HUES64 (cell line): ENCODE measurements at regions not wholly inside any gene's neighbourhood (a gene's known extent, or its start where the extent isn't known, plus 50 kb on each side); places are given as distances from the start of the nearest gene placed in this dataset.

Experiments used
- H3K27ac ChIP-seq: 2 replicates; pipeline ENCODE4 v1.7.0; 2013; ENCODE audit warnings: low read depth, low read length, inconsistent platforms
- H3K27me3 ChIP-seq: 2 replicates; pipeline ENCODE4 v1.6.1; 2013; ENCODE audit warnings: mild to moderate bottlenecking, low read length; ENCODE audit not compliant: insufficient read depth
- H3K36me3 ChIP-seq: 2 replicates; pipeline ENCODE4 v1.6.1; 2013; ENCODE audit warnings: mild to moderate bottlenecking, low read length; ENCODE audit not compliant: insufficient read depth
- H3K4me1 ChIP-seq: 2 replicates; pipeline ENCODE4 v1.6.1; 2013; ENCODE audit warnings: mild to moderate bottlenecking, low read length, moderate library complexity; ENCODE audit not compliant: insufficient read depth
- H3K4me3 ChIP-seq: 2 replicates; pipeline ENCODE4 v1.5.1; 2013; ENCODE audit warnings: mild to moderate bottlenecking, low read length, moderate library complexity
- H3K9ac ChIP-seq: 2 replicates; pipeline ENCODE4 v1.6.1; 2013; ENCODE audit warnings: mild to moderate bottlenecking, low read depth, low read length
- H3K9me3 ChIP-seq: 2 replicates; pipeline ENCODE4 v1.6.1; 2013; ENCODE audit warnings: low read depth, low read length; ENCODE audit not compliant: insufficient read depth
- WGBS: fragments of 150-250, 120-280 bp; methylation state at CpG from one replicate; pipeline ENCODE4 v1.1.7; 2013; ENCODE audit warnings: missing lambda C conversion rate; 5-methylcytosine and 5-hydroxymethylcytosine counted together

GRCh38 chr6:97677626-97678025 is 394.6 kb upstream of the MMS22L start:
- 100% methylated on average over 1 of the region's 2 CpGs for WGBS
- H3K4me1 ChIP-seq = no peaks in the 10 kb centered on the region
- no peak overlapping the region for H3K9ac ChIP-seq
- H3K27me3 ChIP-seq = no peaks in the 10 kb centered on the region
- H3K4me3 ChIP-seq = no peak overlapping the region
- H3K36me3 ChIP-seq = no peaks in the 10 kb centered on the region
- H3K9me3 ChIP-seq = no peaks in the 10 kb centered on the region
- H3K27ac ChIP-seq = no peak overlapping the region

GRCh38 chr6:97687916-97688315 is 404.9 kb upstream of the MMS22L start:
- H3K27me3 ChIP-seq = no peaks in the 10 kb centered on the region
- no peak overlapping the region for H3K9ac ChIP-seq
- no peak overlapping the region for H3K27ac ChIP-seq
- no peak overlapping the region for H3K4me3 ChIP-seq
- H3K36me3 ChIP-seq = no peaks in the 10 kb centered on the region
- H3K4me1 ChIP-seq = no peaks in the 10 kb centered on the region; the same call in 1 of the 2 replicates
- no peaks in the 10 kb centered on the region for H3K9me3 ChIP-seq
- 89% methylated on average over 2 of the region's 2 CpGs for WGBS

- 89% methylated on average over 5 of the region's 5 CpGs for WGBS
- no peaks in the 10 kb centered on the region for H3K36me3 ChIP-seq
Measured at GRCh38 chr6:97689078-97689754, 406.2 kb upstream of the MMS22L start.

GRCh38 chr6:97697456-97697855 is 414.4 kb upstream of the MMS22L start:
- no peaks in the 10 kb centered on the region for H3K27me3 ChIP-seq

More at GRCh38 chr6:97689078-97689754, 406.2 kb upstream of the MMS22L start:
- Histone ChIP-seq H3K9me3 (no peaks in the 10 kb centered on the region), H3K9ac (no peak overlapping the region), H3K27ac (no peak overlapping the region), H3K4me3 (no peak overlapping the region), H3K4me1 (no peaks in the 10 kb centered on the region; the same call in 1 of the 2 replicates), H3K27me3 (no peaks in the 10 kb centered on the region)

GRCh38 chr6:97701801-97702200 is 418.8 kb upstream of the MMS22L start:
- Histone ChIP-seq H3K9ac (no peak overlapping the region), H3K27ac (no peak overlapping the region), H3K27me3 (no peaks in the 10 kb centered on the region), H3K4me1 (0 out of 2 replicates have a peak, but pooled peaks cover 5% of the 10 kb centered on the region), H3K9me3 (no peaks in the 10 kb centered on the region), H3K36me3 (no peaks in the 10 kb centered on the region), H3K4me3 (no peak overlapping the region)
- 94% methylated on average over 1 of the region's 2 CpGs for WGBS

More at GRCh38 chr6:97697456-97697855, 414.4 kb upstream of the MMS22L start:
- Histone ChIP-seq H3K4me3 (no peak overlapping the region), H3K27ac (no peak overlapping the region), H3K4me1 (no peaks in the 10 kb centered on the region), H3K9me3 (no peaks in the 10 kb centered on the region), H3K36me3 (no peaks in the 10 kb centered on the region), H3K9ac (no peak overlapping the region)

- H3K9me3 ChIP-seq = no peaks in the 10 kb centered on the region
- no peak overlapping the region for H3K9ac ChIP-seq
- H3K4me1 ChIP-seq = 0 out of 2 replicates have a peak, but pooled peaks cover 5% of the 10 kb centered on the region
- no peaks in the 10 kb centered on the region for H3K27me3 ChIP-seq
- no peak overlapping the region for H3K27ac ChIP-seq
- H3K36me3 ChIP-seq = no peaks in the 10 kb centered on the region
- H3K4me3 ChIP-seq = no peak overlapping the region
Measured at GRCh38 chr6:97702248-97702647, 419.2 kb upstream of the MMS22L start.

GRCh38 chr6:97703661-97704060 is 420.6 kb upstream of the MMS22L start:
- Histone ChIP-seq H3K36me3 (no peaks in the 10 kb centered on the region), H3K9me3 (no peaks in the 10 kb centered on the region), H3K4me1 (0 out of 2 replicates have a peak, but pooled peaks cover 5% of the 10 kb centered on the region), H3K27ac (no peak overlapping the region), H3K27me3 (no peaks in the 10 kb centered on the region), H3K4me3 (no peak overlapping the region), H3K9ac (no peak overlapping the region)
- 73% methylated on average over 2 of the region's 2 CpGs for WGBS

- H3K36me3 ChIP-seq = no peaks in the 10 kb centered on the region
- no peaks in the 10 kb centered on the region for H3K27me3 ChIP-seq
- no peaks in the 10 kb centered on the region for H3K9me3 ChIP-seq
- H3K4me1 ChIP-seq = 0 out of 2 replicates have a peak, but pooled peaks cover 10% of the 10 kb centered on the region
- H3K9ac ChIP-seq = no peak overlapping the region
- H3K27ac ChIP-seq = no peak overlapping the region
- WGBS = 33% methylated on average over 2 of the region's 2 CpGs
- H3K4me3 ChIP-seq = no peak overlapping the region
Measured at GRCh38 chr6:97705568-97705967, 422.6 kb upstream of the MMS22L start.

GRCh38 chr6:97712751-97713150 is 429.7 kb upstream of the MMS22L start:
- H3K9me3 ChIP-seq = no peaks in the 10 kb centered on the region
- no peak overlapping the region for H3K27ac ChIP-seq
- no peak overlapping the region for H3K9ac ChIP-seq
- WGBS = 98% methylated on average over 4 of the region's 4 CpGs
- 0 out of 2 replicates have a peak, but pooled peaks cover 8% of the 10 kb centered on the region for H3K4me1 ChIP-seq
- H3K27me3 ChIP-seq = no peaks in the 10 kb centered on the region
- H3K36me3 ChIP-seq = no peaks in the 10 kb centered on the region
- H3K4me3 ChIP-seq = no peak overlapping the region

- Histone ChIP-seq H3K4me1 (0 out of 2 replicates have a peak, but pooled peaks cover 8% of the 10 kb centered on the region), H3K27me3 (no peaks in the 10 kb centered on the region), H3K9ac (no peak overlapping the region), H3K36me3 (no peaks in the 10 kb centered on the region), H3K4me3 (no peak overlapping the region), H3K27ac (no peak overlapping the region), H3K9me3 (no peaks in the 10 kb centered on the region)
Measured at GRCh38 chr6:97714772-97715171, 431.8 kb upstream of the MMS22L start.

GRCh38 chr6:97717086-97717485 is 434.1 kb upstream of the MMS22L start:
- Histone ChIP-seq H3K9ac (no peak overlapping the region), H3K27ac (no peak overlapping the region), H3K4me1 (no peaks in the 10 kb centered on the region), H3K36me3 (no peaks in the 10 kb centered on the region), H3K27me3 (no peaks in the 10 kb centered on the region), H3K9me3 (no peaks in the 10 kb centered on the region), H3K4me3 (no peak overlapping the region)
- 92% methylated on average over 3 of the region's 3 CpGs for WGBS

- 61% methylated on average over 2 of the region's 2 CpGs for WGBS
- Histone ChIP-seq H3K36me3 (no peaks in the 10 kb centered on the region), H3K4me1 (peaks cover 9% of the 10 kb centered on the region), H3K9ac (no peak overlapping the region), H3K27ac (no peak overlapping the region), H3K4me3 (no peak overlapping the region), H3K9me3 (no peaks in the 10 kb centered on the region), H3K27me3 (no peaks in the 10 kb centered on the region)
Measured at GRCh38 chr6:97726378-97726777, 443.4 kb upstream of the MMS22L start.
